Activated CD8-positive, alpha-beta T cell treated with anti-CD3 and anti-CD28 coated beads, Interleukin-2, amount 10 ng/mL, durations not matched to agents 7 days and 5 days (primary cell): ENCODE measurements at regions not wholly inside any gene's neighbourhood (a gene's known extent, or its start where the extent isn't known, plus 50 kb on each side); places are given as distances from the start of the nearest gene placed in this dataset.

Experiments
- ATAC-seq: fragments of 150-1000 bp; cut with Tn5 transposase; one replicate; pipeline ENCODE4 v1.10.0; 2021; ENCODE audit warnings: moderate library complexity
- CTCF ChIA-PET: fragments of 350-600 bp; sonication (Branson Sonifier 250); formaldehyde crosslinking; loops from one replicate; lab custom pipeline; 2021; ENCODE audit warnings: antibody characterized with exemption; lab: Charles Lee
- POLR2A ChIA-PET: fragments of 350-600 bp; sonication (Branson Sonifier 250); formaldehyde crosslinking; loops from one replicate; lab custom pipeline; 2021; ENCODE audit warnings: antibody characterized with exemption; lab: Charles Lee
- DNase-seq: peaks from one replicate; pipeline ENCODE4 v3.0.0-alpha.2; 2020
- H3K27ac Mint-ChIP-seq: one replicate; pipeline ENCODE4 v1.8.0; 2021; ENCODE audit warnings: mild to moderate bottlenecking, mixed read lengths
- H3K27me3 Mint-ChIP-seq: one replicate; pipeline ENCODE4 v1.8.0; 2021; ENCODE audit warnings: low read depth, mixed read lengths
- H3K36me3 Mint-ChIP-seq: one replicate; pipeline ENCODE4 v1.8.0; 2021; ENCODE audit warnings: low read depth, mixed read lengths
- H3K4me1 Mint-ChIP-seq: one replicate; pipeline ENCODE4 v1.8.0; 2021; ENCODE audit warnings: low read depth, mixed read lengths
- H3K4me3 Mint-ChIP-seq: one replicate; pipeline ENCODE4 v1.8.0; 2021; ENCODE audit warnings: mild to moderate bottlenecking, mixed read lengths
- H3K9me3 Mint-ChIP-seq: one replicate; pipeline ENCODE4 v1.8.0; 2022; ENCODE audit warnings: mixed read lengths; ENCODE audit not compliant: insufficient read depth

DNA sequence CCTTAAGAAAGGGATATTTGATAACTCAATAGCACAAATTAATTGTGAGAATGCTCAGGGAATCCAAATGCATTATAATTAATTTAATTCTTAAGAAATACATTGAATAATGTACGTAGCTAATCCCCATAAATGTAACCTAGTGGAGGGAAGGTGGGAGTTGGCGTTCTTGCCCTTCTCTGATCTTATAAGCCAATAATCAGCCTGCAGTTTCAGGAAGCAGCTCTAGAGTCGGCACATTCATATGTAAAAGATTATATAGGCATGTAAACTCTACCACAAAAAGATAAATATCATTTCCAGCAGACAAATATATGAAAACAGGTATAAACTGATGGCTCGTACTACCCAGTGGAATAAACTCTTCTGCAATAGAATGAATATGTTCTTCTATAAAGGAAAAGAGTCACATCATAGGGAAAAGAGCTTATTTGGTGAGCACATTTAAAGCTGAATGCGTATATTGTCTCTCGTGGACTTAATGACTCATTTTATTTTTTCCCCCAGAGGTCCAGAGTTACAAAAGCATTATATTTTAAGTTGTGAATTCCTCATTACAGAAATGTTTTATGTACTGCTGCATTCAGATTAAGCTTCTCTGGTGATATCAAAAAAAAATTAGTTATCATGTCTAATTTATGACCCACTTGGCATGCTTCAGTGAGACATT is 112.2 kb downstream of the TFAP2A start:
- no peak overlapping the region for H3K27ac Mint-ChIP-seq
- ATAC-seq (no peak), DNase-seq (no peak)
- no peak overlapping the region for H3K4me3 Mint-ChIP-seq
- no peaks in the 10 kb centered on the region for H3K4me1 Mint-ChIP-seq
- H3K36me3 Mint-ChIP-seq: no peaks in the 10 kb centered on the region
- no peaks in the 10 kb centered on the region for H3K9me3 Mint-ChIP-seq
- ChIA-PET CTCF (interaction anchor here (0.9 kb wide), 1 partner anchor 176 kb away, joined by 3 read pairs; no protein-coding TSS in a partner anchor), POLR2A (no interaction called here)
- no peaks in the 10 kb centered on the region for H3K27me3 Mint-ChIP-seq

DNA sequence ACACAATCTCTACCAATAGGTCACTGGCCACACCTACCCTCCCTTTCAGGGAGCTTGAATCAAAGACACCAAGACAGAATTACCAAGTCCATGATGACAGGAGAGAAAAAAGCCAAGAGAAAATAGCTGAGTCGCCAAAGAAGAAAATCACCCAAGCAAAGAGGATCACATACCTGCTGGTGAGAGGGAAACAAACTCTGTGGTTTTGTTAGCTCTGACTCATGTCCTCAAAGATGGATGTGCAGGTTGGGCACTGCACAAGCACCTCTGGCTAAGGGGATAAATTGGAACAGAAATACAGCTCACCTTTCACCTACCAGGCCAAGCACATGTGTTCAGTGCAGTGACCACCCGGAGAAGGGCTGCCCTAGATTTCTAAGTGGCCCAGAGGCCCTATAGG is 114.8 kb downstream of the TFAP2A start:
- DNase-seq (no peak), ATAC-seq (no peak)
- Mint-ChIP-seq H3K27ac (no peak overlapping the region), H3K36me3 (no peaks in the 10 kb centered on the region), H3K9me3 (no peaks in the 10 kb centered on the region), H3K4me3 (no peak overlapping the region), H3K27me3 (no peaks in the 10 kb centered on the region), H3K4me1 (no peaks in the 10 kb centered on the region)
- ChIA-PET CTCF (no interaction called here), POLR2A (no interaction called here)

DNA sequence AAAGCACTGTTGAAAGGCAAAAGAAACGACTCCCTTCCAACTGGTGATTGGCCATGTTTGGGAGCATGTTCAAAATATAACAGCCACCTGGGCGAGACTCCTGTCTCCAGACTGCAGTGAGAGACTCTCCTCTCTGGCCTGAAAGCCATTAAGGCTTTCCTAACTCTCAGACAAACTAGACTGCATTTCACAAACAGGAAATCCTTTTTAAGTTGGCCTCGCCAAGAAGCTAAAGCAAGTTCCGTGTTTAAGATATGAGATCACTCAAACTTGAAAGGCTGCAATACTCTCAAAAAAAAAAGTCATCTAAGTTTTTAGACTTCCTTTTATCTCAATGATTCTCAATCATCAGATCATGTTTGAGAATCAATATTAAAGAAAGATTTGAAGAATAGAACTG is 117.0 kb downstream of the TFAP2A start:
- H3K4me3 Mint-ChIP-seq: no peak overlapping the region
- no peaks in the 10 kb centered on the region for H3K9me3 Mint-ChIP-seq
- H3K27ac Mint-ChIP-seq: no peak overlapping the region
- no peaks in the 10 kb centered on the region for H3K27me3 Mint-ChIP-seq
- POLR2A ChIA-PET: no interaction called here
- H3K4me1 Mint-ChIP-seq: no peaks in the 10 kb centered on the region
- CTCF ChIA-PET: no interaction called here
- ATAC-seq (no peak), DNase-seq (no peak)
- no peaks in the 10 kb centered on the region for H3K36me3 Mint-ChIP-seq

DNA sequence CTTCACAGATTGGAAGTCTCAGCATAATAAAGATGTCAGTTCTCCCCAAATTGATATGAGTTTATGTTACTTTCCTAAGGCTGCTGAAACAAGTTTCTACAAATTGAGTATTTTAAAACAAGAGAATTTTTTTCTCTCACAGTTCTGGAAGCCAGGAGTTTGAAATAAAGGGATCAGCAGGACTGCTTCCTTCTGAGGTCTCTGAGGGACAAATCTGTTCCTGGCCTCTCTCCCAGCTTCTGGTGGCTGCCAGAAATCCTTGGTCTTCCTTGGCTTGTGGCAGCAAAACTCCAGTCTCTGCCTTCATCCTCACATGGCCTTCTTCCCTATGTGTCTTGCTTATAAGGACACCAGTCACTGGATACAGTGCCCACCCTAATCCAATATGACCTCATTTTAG is 136.1 kb downstream of the TFAP2A start:
- CTCF ChIA-PET: no interaction called here
- H3K9me3 Mint-ChIP-seq: no peaks in the 10 kb centered on the region
- POLR2A ChIA-PET: no interaction called here
- ATAC-seq (no peak), DNase-seq (no peak)
- H3K36me3 Mint-ChIP-seq: no peaks in the 10 kb centered on the region
- H3K27me3 Mint-ChIP-seq: no peaks in the 10 kb centered on the region
- no peaks in the 10 kb centered on the region for H3K4me1 Mint-ChIP-seq
- H3K27ac Mint-ChIP-seq: no peak overlapping the region
- H3K4me3 Mint-ChIP-seq: no peak overlapping the region

DNA sequence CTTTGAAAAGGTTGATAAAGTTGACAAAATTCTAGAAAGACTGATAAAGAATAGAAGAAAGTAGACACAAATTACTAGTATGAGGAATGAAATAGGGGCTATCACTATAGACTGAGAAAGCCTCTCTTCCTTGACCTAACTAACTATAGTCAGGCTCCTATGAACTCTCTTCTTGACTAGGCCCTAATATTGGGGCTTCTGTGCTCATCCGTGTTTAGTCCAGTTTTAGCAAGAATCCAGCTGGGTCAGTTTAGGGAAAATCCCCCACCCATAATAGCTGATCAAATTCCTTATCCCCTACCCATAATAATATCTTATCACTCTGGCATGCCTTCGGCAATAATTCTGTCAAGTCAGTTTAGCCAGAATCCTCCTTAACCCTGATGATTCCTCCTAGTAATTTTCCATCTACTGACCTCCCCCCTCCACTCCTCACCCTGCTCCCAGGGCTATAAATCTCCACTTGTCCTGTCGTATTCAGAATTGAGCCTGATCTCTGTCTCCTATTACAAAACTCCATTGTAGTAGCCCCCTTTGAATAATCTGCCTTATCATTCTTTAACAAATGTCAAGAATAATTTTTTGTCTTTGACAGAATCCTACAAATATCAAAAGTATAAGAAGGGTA is 138.1 kb downstream of the TFAP2A start:
- H3K27me3 Mint-ChIP-seq: no peaks in the 10 kb centered on the region
- no peaks in the 10 kb centered on the region for H3K4me1 Mint-ChIP-seq
- H3K27ac Mint-ChIP-seq: no peak overlapping the region
- no peak for DNase-seq
- POLR2A ChIA-PET: no interaction called here
- H3K36me3 Mint-ChIP-seq: no peaks in the 10 kb centered on the region
- no peak overlapping the region for H3K4me3 Mint-ChIP-seq
- CTCF ChIA-PET: no interaction called here
- ATAC-seq: no peak
- H3K9me3 Mint-ChIP-seq: no peaks in the 10 kb centered on the region

DNA sequence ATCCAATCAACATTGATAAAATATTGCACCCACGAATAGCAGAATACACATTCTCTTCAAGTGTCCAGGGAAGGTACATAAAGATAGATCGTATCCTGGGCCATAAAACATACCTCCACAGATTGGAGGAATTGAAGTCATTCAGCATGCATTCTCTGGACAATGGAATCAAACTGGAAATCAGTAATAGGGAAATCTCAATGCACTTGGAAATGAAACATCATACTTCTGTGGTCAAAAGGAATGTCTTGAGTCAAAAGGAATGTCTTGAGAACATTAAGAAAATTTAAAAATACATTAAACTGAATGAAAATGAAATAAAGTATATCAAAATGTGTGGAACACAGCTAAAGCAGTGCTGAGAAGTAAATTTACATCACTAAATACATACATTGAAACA is 138.8 kb downstream of the TFAP2A start:
- no peak overlapping the region for H3K27ac Mint-ChIP-seq
- H3K9me3 Mint-ChIP-seq: no peaks in the 10 kb centered on the region
- no peaks in the 10 kb centered on the region for H3K4me1 Mint-ChIP-seq
- H3K27me3 Mint-ChIP-seq: no peaks in the 10 kb centered on the region
- ChIA-PET POLR2A (no interaction called here), CTCF (no interaction called here)
- H3K36me3 Mint-ChIP-seq: no peaks in the 10 kb centered on the region
- ATAC-seq (no peak), DNase-seq (no peak)
- no peak overlapping the region for H3K4me3 Mint-ChIP-seq

DNA sequence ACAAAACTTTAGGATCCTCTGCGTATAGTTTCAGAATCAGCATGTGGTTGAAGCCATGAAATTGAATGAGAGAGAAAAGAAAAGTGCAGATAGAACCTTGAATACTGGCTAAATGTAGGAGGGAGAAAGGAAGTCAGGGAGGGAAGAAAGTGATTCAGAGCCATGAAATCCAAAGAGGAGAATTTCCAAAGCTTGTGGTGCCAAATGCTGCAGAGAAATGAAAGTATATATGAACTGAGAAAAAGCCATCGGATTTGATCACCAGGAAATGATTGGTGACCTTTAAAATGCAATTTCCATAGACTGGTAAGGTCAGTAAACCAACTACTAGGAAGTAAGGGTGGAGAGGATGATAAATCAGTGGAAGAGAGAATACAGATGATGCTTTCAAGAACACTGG is 142.3 kb downstream of the TFAP2A start:
- ChIA-PET CTCF (no interaction called here), POLR2A (no interaction called here)
- H3K9me3 Mint-ChIP-seq: no peaks in the 10 kb centered on the region
- no peak overlapping the region for H3K4me3 Mint-ChIP-seq
- ATAC-seq: no peak
- no peaks in the 10 kb centered on the region for H3K27me3 Mint-ChIP-seq
- no peak for DNase-seq
- no peaks in the 10 kb centered on the region for H3K36me3 Mint-ChIP-seq
- H3K4me1 Mint-ChIP-seq: no peaks in the 10 kb centered on the region
- no peak overlapping the region for H3K27ac Mint-ChIP-seq

DNA sequence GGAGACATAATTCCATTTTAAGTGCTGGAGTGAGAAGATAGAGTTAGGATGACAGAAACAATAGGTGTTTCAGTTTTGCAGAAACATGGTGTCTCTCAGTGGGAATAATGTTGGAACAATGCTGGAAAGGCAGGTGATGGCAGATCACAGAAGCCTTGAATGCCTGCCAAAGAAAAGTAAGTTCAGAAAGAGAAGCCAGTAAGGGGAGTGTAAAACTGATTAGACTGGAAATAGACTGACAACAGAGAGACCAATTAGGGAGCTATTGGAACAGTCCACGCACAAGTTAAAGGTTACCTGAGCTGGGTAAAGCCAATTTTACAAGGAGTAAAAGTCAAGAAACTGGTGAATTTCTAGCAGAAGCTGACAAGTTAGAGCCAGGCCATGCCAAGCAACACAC is 142.9 kb downstream of the TFAP2A start:
- Mint-ChIP-seq H3K27me3 (no peaks in the 10 kb centered on the region), H3K4me3 (no peak overlapping the region), H3K4me1 (no peaks in the 10 kb centered on the region), H3K27ac (no peak overlapping the region), H3K9me3 (no peaks in the 10 kb centered on the region), H3K36me3 (no peaks in the 10 kb centered on the region)
- DNase-seq (no peak), ATAC-seq (no peak)
- ChIA-PET CTCF (no interaction called here), POLR2A (no interaction called here)

DNA sequence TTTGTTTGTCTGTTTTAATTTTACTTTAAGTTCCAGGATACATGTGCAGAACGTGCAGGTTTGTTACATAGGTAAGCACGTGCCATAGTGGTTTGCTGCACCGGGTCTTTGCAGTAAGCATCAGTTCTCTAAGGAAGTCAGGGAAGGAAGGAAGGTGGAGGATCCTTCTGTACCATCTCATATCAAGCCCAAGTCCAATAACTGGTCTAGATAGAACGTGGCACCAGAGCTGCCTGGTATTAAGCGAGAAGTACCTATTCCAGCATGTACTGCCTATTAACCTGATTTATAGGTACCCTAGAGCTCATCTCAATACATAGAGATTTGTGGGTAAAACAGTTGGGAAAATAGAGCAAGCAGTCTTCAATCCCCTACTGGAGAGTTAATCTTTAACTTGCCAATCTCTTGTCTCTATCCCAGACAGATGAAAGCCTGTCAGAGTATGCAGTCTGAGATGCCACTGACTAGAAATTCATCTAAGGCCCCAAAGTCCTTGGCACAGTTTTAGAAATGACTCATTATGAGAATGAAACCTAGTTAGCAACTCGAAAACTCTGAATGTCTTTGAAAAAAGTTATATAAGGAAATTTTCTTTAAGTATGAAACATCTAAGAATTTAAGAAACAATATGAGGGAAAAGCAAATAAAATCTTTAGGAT is 144.9 kb downstream of the TFAP2A start:
- no peaks in the 10 kb centered on the region for H3K9me3 Mint-ChIP-seq
- no peak overlapping the region for H3K4me3 Mint-ChIP-seq
- ChIA-PET POLR2A (no interaction called here), CTCF (no interaction called here)
- no peak for DNase-seq
- H3K27ac Mint-ChIP-seq: no peak overlapping the region
- no peaks in the 10 kb centered on the region for H3K36me3 Mint-ChIP-seq
- no peaks in the 10 kb centered on the region for H3K4me1 Mint-ChIP-seq
- ATAC-seq: no peak
- H3K27me3 Mint-ChIP-seq: no peaks in the 10 kb centered on the region

DNA sequence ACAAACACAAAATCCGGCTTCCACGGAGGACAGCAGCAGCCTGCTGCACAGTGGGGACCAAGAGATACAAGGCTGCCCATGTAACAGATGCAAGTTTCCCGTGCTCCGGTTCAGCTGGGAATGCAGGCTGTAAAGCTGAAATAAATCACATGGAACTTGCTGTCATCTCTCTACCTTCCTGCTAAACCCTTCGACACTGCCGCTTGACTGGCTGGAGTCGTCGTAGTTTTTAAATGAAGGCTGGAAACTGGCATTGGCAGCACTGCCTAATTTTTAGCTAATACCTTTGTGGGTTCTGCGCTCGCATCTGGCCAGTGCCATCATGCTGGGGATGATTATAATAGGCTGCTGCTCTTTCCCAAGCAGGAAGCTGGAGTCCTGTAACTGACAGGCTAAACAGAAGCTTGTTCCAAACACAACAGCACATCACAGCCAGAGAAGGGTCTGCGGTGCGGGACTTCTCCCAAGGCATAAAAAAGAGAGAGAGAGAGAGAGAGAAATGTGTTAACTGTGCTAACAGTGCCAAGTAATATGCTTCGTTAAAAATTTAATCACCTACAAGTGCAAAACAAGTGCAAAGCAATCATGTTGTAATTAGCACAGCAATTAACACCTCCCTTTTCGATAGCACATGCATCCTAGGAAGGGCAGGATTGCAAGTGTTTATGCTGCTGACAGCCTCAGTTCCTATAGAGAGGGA is 146.1 kb downstream of the TFAP2A start:
- CTCF ChIA-PET: no interaction called here
- no peak for DNase-seq
- no peaks in the 10 kb centered on the region for H3K4me1 Mint-ChIP-seq
- no peaks in the 10 kb centered on the region for H3K36me3 Mint-ChIP-seq
- no peaks in the 10 kb centered on the region for H3K27me3 Mint-ChIP-seq
- no peak overlapping the region for H3K27ac Mint-ChIP-seq
- POLR2A ChIA-PET: no interaction called here
- H3K4me3 Mint-ChIP-seq: no peak overlapping the region
- no peaks in the 10 kb centered on the region for H3K9me3 Mint-ChIP-seq
- no peak for ATAC-seq

DNA sequence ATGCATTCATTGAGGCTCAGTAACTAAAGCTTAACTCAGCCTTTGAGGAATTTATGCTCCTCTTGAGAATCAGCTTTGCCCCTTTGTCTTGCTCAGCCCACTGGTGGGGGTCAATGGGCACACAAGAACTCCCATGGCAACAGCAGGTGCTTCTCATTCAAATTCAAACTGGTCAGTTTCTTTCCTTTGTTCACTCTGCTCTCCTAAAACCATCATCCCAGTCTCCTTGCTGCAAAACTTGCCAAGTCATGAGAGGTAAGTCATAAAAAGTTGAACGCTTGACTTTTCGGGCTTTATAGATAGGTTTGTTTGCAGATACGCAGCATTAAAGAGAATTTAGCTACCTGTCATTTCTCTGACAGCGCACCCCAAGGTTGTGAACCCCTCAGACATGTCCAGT is 146.8 kb downstream of the TFAP2A start:
- no peaks in the 10 kb centered on the region for H3K27me3 Mint-ChIP-seq
- H3K9me3 Mint-ChIP-seq: no peaks in the 10 kb centered on the region
- DNase-seq (no peak), ATAC-seq (no peak)
- ChIA-PET POLR2A (no interaction called here), CTCF (no interaction called here)
- no peak overlapping the region for H3K4me3 Mint-ChIP-seq
- no peak overlapping the region for H3K27ac Mint-ChIP-seq
- H3K4me1 Mint-ChIP-seq: no peaks in the 10 kb centered on the region
- H3K36me3 Mint-ChIP-seq: no peaks in the 10 kb centered on the region

DNA sequence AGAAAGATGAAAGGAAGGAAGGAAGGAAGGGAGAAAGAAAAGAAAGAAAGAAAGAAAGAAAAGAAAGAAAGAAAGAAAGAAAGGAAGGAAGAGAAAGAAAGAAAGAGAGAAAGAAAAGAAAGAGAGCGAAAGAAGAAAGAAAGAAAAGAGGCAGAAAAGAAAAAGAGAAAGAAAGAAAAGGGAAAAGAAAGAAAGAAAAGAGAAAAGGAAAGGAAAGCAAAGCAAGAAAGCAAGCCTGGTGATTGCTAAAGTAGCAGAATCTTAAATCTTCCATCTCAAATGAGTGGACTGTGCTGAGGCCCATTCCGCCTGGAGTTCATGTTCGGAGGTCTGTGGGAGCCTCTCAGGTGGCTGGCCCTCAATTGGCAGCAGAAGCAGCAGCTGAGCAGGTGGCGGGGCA is 148.4 kb downstream of the TFAP2A start:
- no peaks in the 10 kb centered on the region for H3K36me3 Mint-ChIP-seq
- DNase-seq (no peak), ATAC-seq (no peak)
- no peaks in the 10 kb centered on the region for H3K9me3 Mint-ChIP-seq
- no peak overlapping the region for H3K27ac Mint-ChIP-seq
- H3K4me1 Mint-ChIP-seq: no peaks in the 10 kb centered on the region
- H3K27me3 Mint-ChIP-seq: no peaks in the 10 kb centered on the region
- no peak overlapping the region for H3K4me3 Mint-ChIP-seq
- CTCF ChIA-PET: no interaction called here
- POLR2A ChIA-PET: no interaction called here
